ENCODE measurements at regions not wholly inside any gene's neighbourhood (a gene's known extent, or its start where the extent isn't known, plus 50 kb on each side); places are given as distances from the start of the nearest gene placed in this dataset.

- no peak for TF ChIP-seq CTCF (IDR thresholded peaks at IDR 0.05; ENCODE audit: poor library complexity)
- no peak for TF ChIP-seq EZH2 (IDR thresholded peaks at IDR 0.05; ENCODE audit: borderline replicate concordance)
Measured at GRCh38 chr13:103356226-103356864, 290.1 kb upstream of the SLC10A2 start.

Data from hepatocyte (in vitro differentiated cells).